H1 (cell line): ENCODE measurements at regions not wholly inside any gene's neighbourhood (a gene's known extent, or its start where the extent isn't known, plus 50 kb on each side); places are given as distances from the start of the nearest gene placed in this dataset.

Experiments
- CTCF ChIA-PET: fragments of 300-600 bp; sonication (Branson Sonifier 250); formaldehyde crosslinking; loops from one replicate; lab custom pipeline; 2021; ENCODE audit not compliant: partially characterized antibody; lab: Charles Lee
- POLR2A ChIA-PET: fragments of 300-600 bp; sonication (Branson Sonifier 250); formaldehyde crosslinking; loops from one replicate; lab custom pipeline; 2021; ENCODE audit warnings: inconsistent platforms; ENCODE audit not compliant: partially characterized antibody; lab: Charles Lee
- DNase-seq, 2 experiments: peaks; one replicate each; pipeline versions ENCODE4 v3.0.0 to v3.0.0-alpha.2; 2010 to 2022; ENCODE audit warnings: low spot score in 2 of 2, low read depth in 1 of 2, mixed read lengths in 1 of 2
- FAIRE-seq: peaks from 2 replicates; lab custom pipeline; 2011; peaks lifted over from hg19 to GRCh38; lab: Jason Lieb, UNC
- H2AFZ ChIP-seq: 2 replicates; pipeline ENCODE4 v1.8.1; 2012; ENCODE audit warnings: low read length, inconsistent platforms
- H2AK5ac ChIP-seq: 2 replicates; pipeline ENCODE4 v1.6.1; 2013; ENCODE audit warnings: low read depth, low read length
- H2BK120ac ChIP-seq: replicated peaks from 2 replicates; pipeline ENCODE3; 2013; ENCODE audit warnings: low read depth, low read length, inconsistent platforms
- H2BK12ac ChIP-seq: 2 replicates; pipeline ENCODE4 v1.6.1; 2013; ENCODE audit warnings: low read depth, low read length
- H2BK15ac ChIP-seq: 2 replicates; pipeline ENCODE4 v1.6.1; 2013; ENCODE audit warnings: low read length
- H2BK20ac ChIP-seq: 2 replicates; pipeline ENCODE4 v1.6.1; 2013; ENCODE audit warnings: low read length
- H2BK5ac ChIP-seq: 2 replicates; pipeline ENCODE4 v1.6.1; 2013; ENCODE audit warnings: low read depth, low read length
- H3K14ac ChIP-seq: 2 replicates; pipeline ENCODE4 v1.6.1; 2013; ENCODE audit warnings: inconsistent platforms; ENCODE audit not compliant: insufficient read length
- H3K18ac ChIP-seq: 2 replicates; pipeline ENCODE4 v1.6.1; 2013; ENCODE audit warnings: low read length; ENCODE audit errors: extremely low read depth
- H3K23ac ChIP-seq: 2 replicates; pipeline ENCODE4 v1.6.1; 2013; ENCODE audit warnings: inconsistent platforms; ENCODE audit not compliant: insufficient read length
- H3K23me2 ChIP-seq: 2 replicates; pipeline ENCODE4 v1.6.1; 2013; ENCODE audit warnings: low read depth, low read length
- H3K27ac ChIP-seq: 2 replicates; pipeline ENCODE4 v1.6.1; 2011; ENCODE audit warnings: low read depth, low read length, inconsistent platforms
- H3K27me3 ChIP-seq, 4 experiments: replicated peaks in 1 of 4; 1 replicate in 1 of 4; 2 replicates in 3 of 4; pipeline versions ENCODE4 v1.6.1 to v1.8.1; 2011 to 2013; ENCODE audit warnings: low read length in 3 of 4, mild to moderate bottlenecking in 3 of 4, inconsistent platforms in 2 of 4, mixed read lengths in 2 of 4, moderate library complexity in 1 of 4; ENCODE audit not compliant: control insufficient read depth in 3 of 4, insufficient read depth in 3 of 4; ENCODE audit errors: extremely low read depth in 1 of 4
- H3K36me3 ChIP-seq, 4 experiments: 2 replicates each; pipeline versions ENCODE4 v1.6.1 to v1.8.1; 2011 to 2013; ENCODE audit warnings: mild to moderate bottlenecking in 4 of 4, low read length in 3 of 4, moderate library complexity in 2 of 4, control low read depth in 1 of 4, inconsistent platforms in 1 of 4; ENCODE audit not compliant: insufficient read depth in 4 of 4, control insufficient read depth in 2 of 4
- H3K4ac ChIP-seq: replicated peaks from 2 replicates; pipeline ENCODE3; 2013; ENCODE audit warnings: low read length, low read depth, mixed read lengths, inconsistent platforms; ENCODE audit not compliant: insufficient read length
- H3K4me1 ChIP-seq, 4 experiments: replicated peaks in 1 of 4; 1 replicate in 1 of 4; 2 replicates in 3 of 4; pipeline versions ENCODE4 v1.6.1 to v1.8.1; 2011 to 2013; ENCODE audit warnings: low read length in 3 of 4, inconsistent platforms in 2 of 4, mixed read lengths in 1 of 4; ENCODE audit not compliant: insufficient read depth in 4 of 4, control insufficient read depth in 3 of 4
- H3K4me2 ChIP-seq, 2 experiments: 2 replicates each; pipeline versions ENCODE4 v1.6.1 to v1.8.1; 2011 to 2013; ENCODE audit warnings: low read depth in 2 of 2, low read length in 2 of 2, control low read depth in 1 of 2, inconsistent platforms in 1 of 2, mild to moderate bottlenecking in 1 of 2; ENCODE audit not compliant: insufficient read depth in 1 of 2
- H3K4me3 ChIP-seq, 4 experiments: fragments of 200-600, 300-600 bp in 1 of 4; sonication (generic), shearing (Covaris generic), sonication (Bioruptor Twin) in 1 of 4; 2 replicates each; pipeline versions ENCODE4 v1.5.1 to v1.8.1; 2011 to 2016; ENCODE audit warnings: low read length in 4 of 4, low read depth in 3 of 4, control low read depth in 2 of 4, inconsistent platforms in 2 of 4, mild to moderate bottlenecking in 2 of 4, mixed read lengths in 1 of 4, moderate library complexity in 1 of 4; ENCODE audit not compliant: insufficient read depth in 2 of 4; ENCODE audit errors: extremely low read depth in 1 of 4
- H3K56ac ChIP-seq: replicated peaks from 2 replicates; pipeline ENCODE3; 2013; ENCODE audit warnings: low read depth, mild to moderate bottlenecking, mixed read lengths, low read length, inconsistent platforms; ENCODE audit not compliant: insufficient read length
- H3K79me1 ChIP-seq: 2 replicates; pipeline ENCODE4 v1.6.1; 2013; ENCODE audit warnings: low read depth, low read length, control low read depth
- H3K79me2 ChIP-seq, 2 experiments: 2 replicates each; pipeline versions ENCODE4 v1.6.1 to v1.8.1; 2012 to 2013; ENCODE audit warnings: low read length in 2 of 2, mild to moderate bottlenecking in 2 of 2, inconsistent platforms in 1 of 2; ENCODE audit not compliant: insufficient read depth in 2 of 2, control insufficient read depth in 1 of 2
- H3K9ac ChIP-seq, 4 experiments: replicated peaks in 1 of 4; 1 replicate in 1 of 4; 2 replicates in 3 of 4; pipeline versions ENCODE4 v1.6.1 to v1.8.1; 2011 to 2013; ENCODE audit warnings: low read depth in 3 of 4, low read length in 3 of 4, control low read depth in 2 of 4, mild to moderate bottlenecking in 2 of 4, moderate library complexity in 2 of 4, inconsistent platforms in 1 of 4; ENCODE audit errors: extremely low read depth in 1 of 4
- H3K9me3 ChIP-seq, 2 experiments: 2 replicates each; pipeline versions ENCODE4 v1.6.1 to v1.8.1; 2012 to 2013; ENCODE audit warnings: mild to moderate bottlenecking in 2 of 2, moderate library complexity in 2 of 2, control low read depth in 1 of 2, inconsistent platforms in 1 of 2, low read depth in 1 of 2, low read length in 1 of 2, mixed read lengths in 1 of 2; ENCODE audit not compliant: insufficient read depth in 2 of 2
- H4K20me1 ChIP-seq, 2 experiments: replicated peaks in 1 of 2; 2 replicates each; pipeline versions ENCODE3 to v1.8.1; 2011 to 2013; ENCODE audit warnings: inconsistent platforms in 2 of 2, low read length in 2 of 2, mild to moderate bottlenecking in 1 of 2; ENCODE audit not compliant: insufficient read depth in 2 of 2, control insufficient read depth in 1 of 2
- H4K5ac ChIP-seq: 2 replicates; pipeline ENCODE4 v1.6.1; 2013; ENCODE audit warnings: low read length, low read depth, mixed read lengths, inconsistent platforms; ENCODE audit not compliant: insufficient read length
- H4K8ac ChIP-seq: 2 replicates; pipeline ENCODE4 v1.8.0; 2013; ENCODE audit warnings: mild to moderate bottlenecking, moderate library complexity, low read length, inconsistent platforms; ENCODE audit not compliant: insufficient read depth; ENCODE audit errors: extremely low read depth
- H4K91ac ChIP-seq: replicated peaks from 2 replicates; pipeline ENCODE3; 2013; ENCODE audit warnings: low read length, mixed read lengths, inconsistent platforms; ENCODE audit not compliant: insufficient read length
- CBX5 ChIP-seq: fragments of 300-800, 300-1000 bp; sonication (generic); IDR thresholded peaks from 2 replicates; pipeline ENCODE4 v1.7.1; 2016; ENCODE audit warnings: antibody characterized with exemption, low read length, low read depth
- CEBPB ChIP-seq: IDR thresholded peaks from 2 replicates; pipeline ENCODE4 v1.6.1; 2012; ENCODE audit warnings: low read depth, low read length
- E2F6 ChIP-seq: IDR thresholded peaks from 2 replicates; pipeline ENCODE4 v1.6.1; 2012; ENCODE audit warnings: inconsistent platforms
- JUND ChIP-seq: IDR thresholded peaks from 2 replicates; pipeline ENCODE4 v1.6.1; 2011; ENCODE audit warnings: mild to moderate bottlenecking, improper control_type of control experiment, low read length
- KDM1A ChIP-seq: fragments of 200-600, 300-600 bp; sonication (generic); IDR thresholded peaks from 2 replicates; pipeline ENCODE4 v1.7.1; 2016; ENCODE audit warnings: mild to moderate bottlenecking, low read length, borderline replicate concordance
- KDM4A ChIP-seq: IDR thresholded peaks from one replicate; pipeline ENCODE4 v1.7.1; 2012; ENCODE audit warnings: low read depth, mild to moderate bottlenecking, moderate library complexity, low read length, inconsistent platforms; ENCODE audit not compliant: severe bottlenecking
- KDM5A ChIP-seq: fragments of 200-600 bp; IDR thresholded peaks from 2 replicates; pipeline ENCODE4 v1.7.1; 2012; ENCODE audit warnings: mild to moderate bottlenecking, low read length, inconsistent platforms, mixed read lengths
- MAFK ChIP-seq: IDR thresholded peaks from 2 replicates; pipeline ENCODE4 v1.6.1; 2012; ENCODE audit warnings: low read depth, mild to moderate bottlenecking, improper control_type of control experiment, low read length
- POLR2AphosphoS5 ChIP-seq: IDR thresholded peaks from 2 replicates; pipeline ENCODE4 v1.6.1; 2011; ENCODE audit warnings: low read depth, low read length
- SAP30 ChIP-seq: fragments of 300-600 bp; sonication (generic); IDR thresholded peaks from 2 replicates; pipeline ENCODE4 v1.7.1; 2012; ENCODE audit warnings: low read length, moderate library complexity, mild to moderate bottlenecking, inconsistent platforms; ENCODE audit not compliant: insufficient read depth, insufficient replicate concordance
- SRF ChIP-seq: IDR thresholded peaks from 2 replicates; pipeline ENCODE4 v1.6.1; 2011; ENCODE audit warnings: mild to moderate bottlenecking, low read depth, low read length, moderate library complexity
- TCF12 ChIP-seq: IDR thresholded peaks from 2 replicates; pipeline ENCODE4 v1.6.1; 2011; ENCODE audit warnings: low read depth, mild to moderate bottlenecking, low read length
- WGBS, 2 experiments: shearing (Covaris generic) in 1 of 2; methylation state at CpG; one replicate each; pipeline versions ENCODE4 v1.1.6 to v1.1.7; 2013 to 2015; ENCODE audit warnings: low lambda C conversion rate in 2 of 2, mixed read lengths in 2 of 2, inconsistent platforms in 1 of 2, low coverage in 1 of 2, missing lambda C conversion rate in 1 of 2; ENCODE audit not compliant: insufficient replicate concordance in 2 of 2, insufficient coverage in 1 of 2, insufficient read length in 1 of 2; ENCODE audit errors: extremely low coverage in 1 of 2, missing lambda C conversion rate in 1 of 2; 5-methylcytosine and 5-hydroxymethylcytosine counted together

DNA sequence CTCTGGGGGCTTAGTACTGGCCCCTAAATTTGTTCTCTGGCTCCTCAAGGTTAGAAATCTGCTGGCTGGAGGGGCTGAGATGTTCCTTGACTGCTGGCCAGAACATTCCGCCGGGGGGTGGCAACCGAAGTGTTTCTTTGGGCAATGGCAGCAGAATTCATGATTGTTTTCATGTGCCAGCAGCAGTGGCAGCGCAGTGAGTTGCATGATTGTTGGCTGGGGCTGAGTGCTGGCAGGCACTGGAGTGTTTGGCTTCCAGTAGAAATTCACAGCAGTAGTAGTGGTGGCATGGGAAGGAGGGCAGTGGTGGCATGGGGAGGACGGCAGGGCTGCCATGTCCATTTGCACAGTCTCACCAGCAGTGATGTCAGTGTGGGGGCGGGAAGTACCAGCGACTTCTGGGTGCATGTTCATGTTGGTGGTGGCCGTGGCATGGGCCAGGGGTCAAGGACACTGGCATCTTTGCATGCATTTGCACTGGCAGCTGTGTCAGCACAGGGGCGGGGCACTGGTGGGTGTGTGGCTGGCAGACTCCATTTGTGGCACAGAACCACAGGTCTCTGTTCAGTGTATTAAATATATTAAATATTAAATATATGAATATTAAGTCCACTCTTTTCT, 130.6 kb upstream of the CDH7 start:
- H3K4me1 ChIP-seq = 0 out of 7 replicates have a peak, but pooled peaks cover 0 to 2% (median 0%) of the 10 kb centered on the region in 4 experiments
- H3K9me3 ChIP-seq = no peaks in the 10 kb centered on the region
- H3K4me3 ChIP-seq = no peak overlapping the region
- H3K18ac ChIP-seq = no peak overlapping the region
- H3K23ac ChIP-seq = no peak overlapping the region
- no peaks in the 10 kb centered on the region for H3K36me3 ChIP-seq
- H3K79me1 ChIP-seq = no peaks in the 10 kb centered on the region
- H4K20me1 ChIP-seq = no peaks in the 10 kb centered on the region
- DNase-seq = no peak
- H4K8ac ChIP-seq = peak overlapping the region; percentile 38
- no peak overlapping the region for H2BK15ac ChIP-seq
- no peak overlapping the region for H3K4me2 ChIP-seq
- no peak overlapping the region for H3K9ac ChIP-seq
- no peak overlapping the region for H2AFZ ChIP-seq
- H2BK20ac ChIP-seq = no peak overlapping the region
- no peak overlapping the region for H3K4ac ChIP-seq
- H2BK5ac ChIP-seq = no peak overlapping the region
- H3K23me2 ChIP-seq = no peaks in the 10 kb centered on the region
- H3K79me2 ChIP-seq = no peaks in the 10 kb centered on the region
- ChIA-PET POLR2A (no interaction called here), CTCF (no interaction called here)
- no peak overlapping the region for H3K27ac ChIP-seq
- H2BK12ac ChIP-seq = no peak overlapping the region
- FAIRE-seq = no peak
- H3K14ac ChIP-seq = no peak overlapping the region
- H2BK120ac ChIP-seq = no peak overlapping the region
- no peak overlapping the region for H4K5ac ChIP-seq
- H3K56ac ChIP-seq = no peak overlapping the region
- H3K27me3 ChIP-seq = no peaks in the 10 kb centered on the region; a peak in 1 of 7 replicates
- H4K91ac ChIP-seq = no peak overlapping the region
- WGBS, 2 experiments = 92% methylated on average over 9 of the region's 9 CpGs; no CpG with 5 or more reads in 1 of the 2 experiments
- H2AK5ac ChIP-seq = no peak overlapping the region
- no peak for TF ChIP-seq MAFK
- no peak for TF ChIP-seq E2F6
- no peak for TF ChIP-seq KDM4A
- no peak for TF ChIP-seq CEBPB
- no peak for TF ChIP-seq SRF
- no peak for TF ChIP-seq KDM5A
- TF ChIP-seq CBX5 = no peak
- TF ChIP-seq POLR2AphosphoS5 = no peak
- TF ChIP-seq JUND = no peak
- TF ChIP-seq TCF12 = no peak
- no peak for TF ChIP-seq KDM1A
- no peak for TF ChIP-seq SAP30
